Mesendoderm (in vitro differentiated cells): ENCODE measurements at regions not wholly inside any gene's neighbourhood (a gene's known extent, or its start where the extent isn't known, plus 50 kb on each side); places are given as distances from the start of the nearest gene placed in this dataset.
"Not testable (repeated sequence)": the region's sequence is repeated elsewhere in the genome, so short reads cannot be mapped to it uniquely, and the experiment has no call there.

Experiments used
- DNase-seq: peaks from one replicate; pipeline ENCODE4 v3.0.0; 2013
- H2AK5ac ChIP-seq: 2 replicates; pipeline ENCODE4 v1.6.1; 2013; ENCODE audit warnings: low read length, inconsistent platforms
- H2BK120ac ChIP-seq: 2 replicates; pipeline ENCODE4 v1.6.1; 2013; ENCODE audit warnings: low read depth, mild to moderate bottlenecking, low read length, moderate library complexity, mixed read lengths
- H2BK15ac ChIP-seq: replicated peaks from 2 replicates; pipeline ENCODE4 v1.6.1; 2013; ENCODE audit warnings: low read depth, mild to moderate bottlenecking, moderate library complexity
- H2BK5ac ChIP-seq: 2 replicates; pipeline ENCODE4 v1.6.1; 2013; ENCODE audit warnings: low read length, inconsistent platforms
- H3K18ac ChIP-seq: 2 replicates; pipeline ENCODE4 v1.6.1; 2013; ENCODE audit warnings: mild to moderate bottlenecking, low read length, mixed read lengths
- H3K23ac ChIP-seq: one replicate; pipeline ENCODE4 v1.6.1; 2013; ENCODE audit warnings: low read length
- H3K27ac ChIP-seq: 2 replicates; pipeline ENCODE4 v1.5.1; 2013; ENCODE audit warnings: low read depth, mild to moderate bottlenecking, inconsistent platforms, low read length, moderate library complexity
- H3K27me3 ChIP-seq: 2 replicates; pipeline ENCODE4 v1.6.1; 2013; ENCODE audit warnings: low read length, control low read depth, mild to moderate bottlenecking, inconsistent platforms; ENCODE audit not compliant: insufficient read depth, poor library complexity
- H3K36me3 ChIP-seq: 2 replicates; pipeline ENCODE4 v1.6.1; 2013; ENCODE audit warnings: low read length, inconsistent platforms; ENCODE audit not compliant: control insufficient read depth, insufficient read depth
- H3K4ac ChIP-seq: one replicate; pipeline ENCODE4 v1.6.1; 2013; ENCODE audit warnings: low read depth, mild to moderate bottlenecking, low read length, moderate library complexity
- H3K4me1 ChIP-seq: 2 replicates; pipeline ENCODE4 v1.6.1; 2013; ENCODE audit warnings: low read depth, low read length, inconsistent platforms; ENCODE audit not compliant: control insufficient read depth
- H3K4me2 ChIP-seq: 2 replicates; pipeline ENCODE4 v1.6.1; 2013; ENCODE audit warnings: low read length
- H3K4me3 ChIP-seq: 2 replicates; pipeline ENCODE4 v1.5.1; 2013; ENCODE audit warnings: mild to moderate bottlenecking, low read length
- H3K56ac ChIP-seq: one replicate; pipeline ENCODE4 v1.6.1; 2013; ENCODE audit warnings: low read length
- H3K79me1 ChIP-seq: 2 replicates; pipeline ENCODE4 v1.6.1; 2013; ENCODE audit warnings: low read length, inconsistent platforms
- H3K79me2 ChIP-seq: 2 replicates; pipeline ENCODE4 v1.6.1; 2013; ENCODE audit warnings: mild to moderate bottlenecking, low read length; ENCODE audit not compliant: control insufficient read depth, insufficient read depth
- H3K9ac ChIP-seq: 2 replicates; pipeline ENCODE4 v1.6.1; 2013; ENCODE audit warnings: low read length, inconsistent platforms
- H4K5ac ChIP-seq: one replicate; pipeline ENCODE4 v1.6.1; 2013; ENCODE audit warnings: low read length
- H4K8ac ChIP-seq: one replicate; pipeline ENCODE4 v1.6.1; 2013; ENCODE audit warnings: low read depth, mild to moderate bottlenecking, control low read depth, low read length, moderate library complexity
- WGBS: extraction: QIAGEN DNeasy Blood & Tissue Kit; methylation state at CpG from one replicate; pipeline ENCODE4 v1.1.7; 2013; ENCODE audit warnings: low lambda C conversion rate, missing lambda C conversion rate; ENCODE audit not compliant: insufficient coverage; ENCODE audit errors: extremely low coverage; 5-methylcytosine and 5-hydroxymethylcytosine counted together

- H3K27ac ChIP-seq = no peak overlapping the region
- no peak overlapping the region for H3K4me3 ChIP-seq
- no CpG with 5 or more reads among the region's 2 CpGs for WGBS
- no peak overlapping the region for H2BK120ac ChIP-seq
- no peaks in the 10 kb centered on the region for H3K79me1 ChIP-seq
- no peak overlapping the region for H4K8ac ChIP-seq
- no peak for DNase-seq
- no peak overlapping the region for H2BK5ac ChIP-seq
- no peak overlapping the region for H3K4me2 ChIP-seq
- H4K5ac ChIP-seq = no peak overlapping the region
- no peak overlapping the region for H3K4ac ChIP-seq
- no peak overlapping the region for H3K9ac ChIP-seq
- H3K36me3 ChIP-seq = no peaks in the 10 kb centered on the region
- peaks cover 2% of the 10 kb centered on the region for H3K27me3 ChIP-seq
- H2BK15ac ChIP-seq = no peak overlapping the region
- no peak overlapping the region for H3K18ac ChIP-seq
- H3K56ac ChIP-seq = no peak overlapping the region
- H2AK5ac ChIP-seq = no peak overlapping the region
- H3K79me2 ChIP-seq = no peaks in the 10 kb centered on the region
- H3K23ac ChIP-seq = no peak overlapping the region
- H3K4me1 ChIP-seq = no peaks in the 10 kb centered on the region
These were observed 269.2 kb upstream of the PRKD1 start for GRCh38 chr14:30196861-30197260.

GRCh38 chr14:30198720-30199119 lies 271.1 kb upstream of the PRKD1 start:
- H3K4me3 ChIP-seq, H3K27me3 ChIP-seq, H4K5ac ChIP-seq, H3K27ac ChIP-seq, H2BK120ac ChIP-seq, H3K4me2 ChIP-seq, H2BK15ac ChIP-seq, H3K18ac ChIP-seq, DNase-seq, H2BK5ac ChIP-seq, H3K56ac ChIP-seq, H2AK5ac ChIP-seq, H3K79me2 ChIP-seq, H3K23ac ChIP-seq, H3K79me1 ChIP-seq, H3K36me3 ChIP-seq, H4K8ac ChIP-seq, H3K4ac ChIP-seq, H3K4me1 ChIP-seq, H3K9ac ChIP-seq: not testable (repeated sequence)
- no CpG with 5 or more reads among the region's 3 CpGs for WGBS

GRCh38 chr14:30204431-30204980 lies 276.9 kb upstream of the PRKD1 start:
- Histone ChIP-seq H2BK120ac (no peak overlapping the region), H3K18ac (no peak overlapping the region), H2AK5ac (no peak overlapping the region), H3K4me1 (no peaks in the 10 kb centered on the region), H2BK15ac (no peak overlapping the region), H3K27me3 (peaks cover 2% of the 10 kb centered on the region), H3K56ac (no peak overlapping the region), H2BK5ac (no peak overlapping the region), H3K79me2 (no peaks in the 10 kb centered on the region), H3K9ac (no peak overlapping the region), H3K4me3 (no peak overlapping the region), H3K4ac (no peak overlapping the region), H4K8ac (no peak overlapping the region), H3K79me1 (no peaks in the 10 kb centered on the region), H3K23ac (no peak overlapping the region), H4K5ac (no peak overlapping the region), H3K4me2 (no peak overlapping the region), H3K27ac (no peak overlapping the region), H3K36me3 (no peaks in the 10 kb centered on the region)
- DNase-seq = no peak
- no CpG with 5 or more reads among the region's 2 CpGs for WGBS

GRCh38 chr14:30209136-30209535 lies 281.5 kb upstream of the PRKD1 start:
- H2BK5ac ChIP-seq = no peak overlapping the region
- H3K4me2 ChIP-seq = no peak overlapping the region
- no peak overlapping the region for H2BK15ac ChIP-seq
- no peak overlapping the region for H3K18ac ChIP-seq
- H2BK120ac ChIP-seq = no peak overlapping the region
- H3K79me2 ChIP-seq = no peaks in the 10 kb centered on the region
- no peak overlapping the region for H3K4ac ChIP-seq
- DNase-seq = no peak
- H3K36me3 ChIP-seq = no peaks in the 10 kb centered on the region
- H2AK5ac ChIP-seq = no peak overlapping the region
- no peak overlapping the region for H3K9ac ChIP-seq
- no peak overlapping the region for H3K27ac ChIP-seq
- H4K5ac ChIP-seq = no peak overlapping the region
- H3K23ac ChIP-seq = no peak overlapping the region
- no peak overlapping the region for H4K8ac ChIP-seq
- no peak overlapping the region for H3K4me3 ChIP-seq
- H3K27me3 ChIP-seq = no peaks in the 10 kb centered on the region
- H3K56ac ChIP-seq = no peak overlapping the region
- no CpG with 5 or more reads among the region's 1 CpG for WGBS
- H3K4me1 ChIP-seq = no peaks in the 10 kb centered on the region
- H3K79me1 ChIP-seq = no peaks in the 10 kb centered on the region

- no peak overlapping the region for H3K4ac ChIP-seq
- H3K23ac ChIP-seq = no peak overlapping the region
- H3K36me3 ChIP-seq = no peaks in the 10 kb centered on the region
- H3K18ac ChIP-seq = no peak overlapping the region
- no peak overlapping the region for H2BK120ac ChIP-seq
- WGBS = no CpG with 5 or more reads among the region's 4 CpGs
- no peaks in the 10 kb centered on the region for H3K79me2 ChIP-seq
- H3K9ac ChIP-seq = no peak overlapping the region
- no peak overlapping the region for H4K8ac ChIP-seq
- no peak overlapping the region for H3K4me2 ChIP-seq
- H2BK5ac ChIP-seq = no peak overlapping the region
- no peaks in the 10 kb centered on the region for H3K79me1 ChIP-seq
- H4K5ac ChIP-seq = no peak overlapping the region
- peak; percentile 16 for DNase-seq
- no peak overlapping the region for H2AK5ac ChIP-seq
- no peak overlapping the region for H3K4me3 ChIP-seq
- H3K56ac ChIP-seq = no peak overlapping the region
- no peak overlapping the region for H3K27ac ChIP-seq
- H3K27me3 ChIP-seq = no peaks in the 10 kb centered on the region
- no peak overlapping the region for H2BK15ac ChIP-seq
- no peaks in the 10 kb centered on the region for H3K4me1 ChIP-seq
These were observed 283.0 kb upstream of the PRKD1 start for GRCh38 chr14:30210630-30211029.

- H3K79me1 ChIP-seq = no peaks in the 10 kb centered on the region
- H3K27ac ChIP-seq = no peak overlapping the region
- H3K56ac ChIP-seq = no peak overlapping the region
- no peak overlapping the region for H2AK5ac ChIP-seq
- H3K4me3 ChIP-seq = no peak overlapping the region
- no peak overlapping the region for H3K23ac ChIP-seq
- H3K4me2 ChIP-seq = no peak overlapping the region
- no peaks in the 10 kb centered on the region for H3K27me3 ChIP-seq
- H2BK15ac ChIP-seq = no peak overlapping the region
- H3K9ac ChIP-seq = no peak overlapping the region
- no peaks in the 10 kb centered on the region for H3K4me1 ChIP-seq
- H2BK120ac ChIP-seq = no peak overlapping the region
- no peak overlapping the region for H3K4ac ChIP-seq
- H3K18ac ChIP-seq = no peak overlapping the region
- H4K5ac ChIP-seq = no peak overlapping the region
- H3K36me3 ChIP-seq = no peaks in the 10 kb centered on the region
- no peaks in the 10 kb centered on the region for H3K79me2 ChIP-seq
- DNase-seq = no peak
- H4K8ac ChIP-seq = no peak overlapping the region
- no peak overlapping the region for H2BK5ac ChIP-seq
These were observed 283.7 kb upstream of the PRKD1 start for GRCh38 chr14:30211326-30211725.
